ENCODE measurements at regions not wholly inside any gene's neighbourhood (a gene's known extent, or its start where the extent isn't known, plus 50 kb on each side); places are given as distances from the start of the nearest gene placed in this dataset.

DNA sequence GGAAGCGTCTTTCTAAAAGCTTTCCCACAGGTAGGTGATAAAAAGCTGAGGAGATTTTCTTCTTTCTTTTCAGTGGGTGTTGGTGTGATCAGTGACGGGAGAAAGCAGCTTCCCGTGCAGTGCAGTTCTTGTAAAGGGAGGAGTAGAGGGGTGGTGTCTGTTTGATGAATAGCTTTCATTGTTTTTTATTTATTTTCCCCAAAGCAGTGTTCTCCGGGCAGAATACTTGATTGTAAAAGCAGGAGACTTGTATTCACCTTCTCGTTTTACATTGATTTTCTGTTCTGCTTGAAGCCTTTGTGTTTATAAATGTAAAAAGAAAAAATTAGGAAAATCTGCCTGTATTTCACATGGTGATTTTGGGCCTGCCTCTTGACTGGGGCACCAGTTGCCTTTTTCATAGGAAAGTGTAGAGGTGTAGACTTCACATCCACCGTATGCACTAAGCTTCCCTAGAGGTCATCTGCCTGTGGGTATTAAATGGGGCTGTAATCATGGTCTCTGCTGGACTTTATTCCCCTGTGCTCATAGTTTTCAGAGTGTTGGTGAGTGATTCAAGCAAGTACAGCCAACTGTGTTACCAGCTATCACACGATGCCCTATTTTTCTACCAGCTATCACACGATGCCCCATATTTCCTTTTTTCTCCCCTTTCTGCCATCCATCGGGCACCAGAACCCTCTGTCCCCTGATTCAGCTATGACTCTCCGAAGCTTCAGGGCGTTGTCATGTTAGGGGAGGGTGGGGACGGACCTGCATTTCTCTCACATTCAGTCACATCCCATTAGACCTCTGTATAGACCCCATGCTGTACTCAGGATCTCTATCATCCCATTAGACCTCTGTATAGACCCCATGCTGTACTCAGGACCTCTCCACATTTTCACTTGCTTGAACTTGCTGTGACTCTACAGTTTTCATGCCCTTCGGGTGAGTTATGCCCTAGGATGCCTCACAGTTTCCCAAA, 526.5 kb downstream of the TRIML1 start:
- TF ChIP-seq REST (IDR thresholded peaks at IDR 0.05; ENCODE audit: insufficient read depth in 1 of 2, low read depth in 2 of 2, low read length in 2 of 2): no peak
- TF ChIP-seq TAF1 (IDR thresholded peaks at IDR 0.05; ENCODE audit: borderline replicate concordance, insufficient read depth, low read length): no peak
